Lung (tissue), 11 donors: ENCODE measurements at regions not wholly inside any gene's neighbourhood (a gene's known extent, or its start where the extent isn't known, plus 50 kb on each side); places are given as distances from the start of the nearest gene placed in this dataset.

Source experiments
- ATAC-seq: fragments of 200-7000 bp; cut with Tn5 transposase; one replicate; pipeline ENCODE4 v1.9.1; 2020; ENCODE audit warnings: moderate number of reproducible peaks; ENCODE audit not compliant: insufficient read depth, low FRiP score
- DNase-seq, 3 donors: peaks; one replicate each; pipeline ENCODE4 v3.0.0-alpha.2; 2013 to 2017
- H3K27ac ChIP-seq, 2 donors: one replicate each; pipeline ENCODE4 v1.5.1; 2013; ENCODE audit warnings: mild to moderate bottlenecking in 2 of 2, moderate library complexity in 2 of 2, control low read depth in 1 of 2, inconsistent platforms in 1 of 2, low read depth in 1 of 2, low read length in 1 of 2
- H3K27me3 ChIP-seq, 3 donors: one replicate each; pipeline ENCODE4 v1.5.1; 2013; ENCODE audit warnings: low read length in 2 of 3; ENCODE audit not compliant: control insufficient read depth in 3 of 3, insufficient read depth in 3 of 3
- H3K36me3 ChIP-seq, 4 donors: one replicate each; pipeline ENCODE4 v1.5.1; 2013; ENCODE audit warnings: low read length in 4 of 4, mild to moderate bottlenecking in 1 of 4, moderate library complexity in 1 of 4; ENCODE audit not compliant: control insufficient read depth in 4 of 4, insufficient read depth in 4 of 4
- H3K4me1 ChIP-seq, 5 donors: one replicate each; pipeline ENCODE4 v1.5.1; 2013; ENCODE audit warnings: low read length in 5 of 5, mild to moderate bottlenecking in 2 of 5, moderate library complexity in 1 of 5; ENCODE audit not compliant: control insufficient read depth in 5 of 5, insufficient read depth in 5 of 5
- H3K4me3 ChIP-seq: one replicate; pipeline ENCODE4 v1.5.1; 2013; ENCODE audit warnings: mild to moderate bottlenecking, control low read depth, moderate library complexity
- H3K9ac ChIP-seq, 2 donors: one replicate each; pipeline ENCODE4 v1.5.1; 2013; ENCODE audit warnings: low read length in 2 of 2, control low read depth in 1 of 2; ENCODE audit not compliant: insufficient read depth in 1 of 2
- H3K9me3 ChIP-seq, 4 donors: one replicate each; pipeline ENCODE4 v1.5.1; 2013; ENCODE audit warnings: low read length in 3 of 4, mild to moderate bottlenecking in 1 of 4, moderate library complexity in 1 of 4; ENCODE audit not compliant: control insufficient read depth in 4 of 4, insufficient read depth in 3 of 4
- CTCF ChIP-seq: IDR thresholded peaks from 2 replicates; pipeline ENCODE4 v1.5.1; 2012; ENCODE audit warnings: mild to moderate bottlenecking; ENCODE audit errors: control extremely low read depth, extremely low read depth
- WGBS, 2 donors: extraction: QIAGEN DNeasy Blood & Tissue Kit; methylation state at CpG; one replicate each; pipeline ENCODE4 v1.1.7; 2013; 5-methylcytosine and 5-hydroxymethylcytosine counted together
- donor health status: control.
- donor health status: control.
- donor health status: Bipolar disorder and iron deficiency.
- donor health status: healthy.
- donor health status: DM: yes; HTN: yes; CAD: no.

GRCh38 chr9:96086936-96087571 is 211.6 kb downstream of the ERCC6L2 start:
- ATAC-seq (no peak), DNase-seq (no peak)
- Histone ChIP-seq H3K27me3 (peaks cover 0 to 5% (median 0%) of the 10 kb centered on the region in 3 donors), H3K4me1 (peaks cover 0 to 15% (median 0%) of the 10 kb centered on the region in 5 donors), H3K9me3 (peaks cover 0 to 2% (median 0%) of the 10 kb centered on the region in 4 donors), H3K4me3 (no peak overlapping the region), H3K27ac (no peak overlapping the region), H3K36me3 (no peaks in the 10 kb centered on the region), H3K9ac (no peak overlapping the region)
- WGBS, 2 donors: 66 to 76% methylated on average over 16 of the region's 16 CpGs
- no peak for TF ChIP-seq CTCF

GRCh38 chr9:96085491-96086143 is 210.1 kb downstream of the ERCC6L2 start:
- H3K9ac ChIP-seq: no peak overlapping the region
- no peak overlapping the region for H3K4me3 ChIP-seq
- DNase-seq: peak in 1 of 3 donors; percentile 9
- no peaks in the 10 kb centered on the region for H3K36me3 ChIP-seq
- ATAC-seq: no peak
- TF ChIP-seq CTCF: no peak
- no peak overlapping the region for H3K27ac ChIP-seq
- 91 to 95% methylated on average over 17 of the region's 17 CpGs for WGBS, 2 donors
- no peaks in the 10 kb centered on the region for H3K9me3 ChIP-seq
- H3K4me1 ChIP-seq: peaks cover 0 to 15% (median 0%) of the 10 kb centered on the region in 5 donors
- peaks cover 0 to 5% (median 0%) of the 10 kb centered on the region in 3 donors for H3K27me3 ChIP-seq

- no peaks in the 10 kb centered on the region for H3K36me3 ChIP-seq
- peaks cover 0 to 22% (median 5%) of the 10 kb centered on the region in 5 donors for H3K4me1 ChIP-seq
- no peak for ATAC-seq
- H3K27me3 ChIP-seq: peaks cover 0 to 5% (median 0%) of the 10 kb centered on the region in 3 donors
- TF ChIP-seq CTCF: no peak
- WGBS, 2 donors: 75 to 77% methylated on average over 4 of the region's 4 CpGs
- no peaks in the 10 kb centered on the region for H3K9me3 ChIP-seq
- H3K27ac ChIP-seq: no peak overlapping the region
- no peak overlapping the region for H3K9ac ChIP-seq
- H3K4me3 ChIP-seq: no peak overlapping the region
- DNase-seq: peak; percentile 16 to 58 (median 51)
These were observed 208.8 kb downstream of the ERCC6L2 start for GRCh38 chr9:96084331-96084734.
